ENCODE measurements at regions not wholly inside any gene's neighbourhood (a gene's known extent, or its start where the extent isn't known, plus 50 kb on each side); places are given as distances from the start of the nearest gene placed in this dataset.
A peak's percentile ranks its signal among the peaks of the same experiment; 100 is the strongest.
"Not testable (repeated sequence)": the region's sequence is repeated elsewhere in the genome, so short reads cannot be mapped to it uniquely, and the experiment has no call there.

DNA sequence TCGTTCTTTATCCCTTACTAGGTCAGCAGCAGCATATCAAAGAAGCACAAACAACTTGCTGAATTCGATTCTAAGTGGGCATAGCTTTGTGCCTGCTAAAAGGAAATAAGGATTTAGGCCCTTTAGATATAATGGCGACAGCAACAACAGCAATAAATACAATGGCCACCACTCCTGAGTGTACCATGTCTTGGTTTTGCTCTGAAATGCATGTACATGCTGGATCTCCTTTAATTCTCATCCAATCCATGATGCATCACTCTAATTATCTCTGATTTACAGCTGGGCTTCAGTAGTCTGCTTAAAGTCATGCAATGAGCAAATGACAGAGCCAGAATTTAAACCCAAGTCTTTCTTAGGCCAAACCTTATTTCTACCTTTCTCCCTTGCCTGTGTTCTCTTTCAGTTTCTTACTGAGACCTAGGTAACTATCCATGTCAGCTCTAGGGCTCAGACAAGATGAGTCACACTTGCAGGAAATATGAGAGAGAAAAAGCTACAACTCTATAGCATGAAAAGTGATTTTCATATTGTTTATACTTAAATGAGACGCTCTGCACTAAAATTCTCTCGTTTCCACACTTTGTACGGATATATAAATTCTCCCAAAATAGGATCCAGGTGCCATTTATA lies 111.8 kb downstream of the HMHB1 start:
- H3K4me1 ChIP-seq (ENCODE audit: control insufficient read depth in 2 of 3, insufficient read depth in 2 of 3, low read depth in 1 of 3, low read length in 3 of 3) = no peaks in the 10 kb centered on the region
- H3K9ac ChIP-seq (ENCODE audit: low read length in 3 of 3) = no peak overlapping the region
- no peak overlapping the region for H3K4me3 ChIP-seq (ENCODE audit: low read length in 3 of 3)
- H3K27me3 ChIP-seq (ENCODE audit: control insufficient read depth, insufficient read depth, low read length) = no peaks in the 10 kb centered on the region
- H3K36me3 ChIP-seq (ENCODE audit: control insufficient read depth in 2 of 3, insufficient read depth in 3 of 3, low read length in 3 of 3) = no peaks in the 10 kb centered on the region
- TF ChIP-seq, protein P1, sequence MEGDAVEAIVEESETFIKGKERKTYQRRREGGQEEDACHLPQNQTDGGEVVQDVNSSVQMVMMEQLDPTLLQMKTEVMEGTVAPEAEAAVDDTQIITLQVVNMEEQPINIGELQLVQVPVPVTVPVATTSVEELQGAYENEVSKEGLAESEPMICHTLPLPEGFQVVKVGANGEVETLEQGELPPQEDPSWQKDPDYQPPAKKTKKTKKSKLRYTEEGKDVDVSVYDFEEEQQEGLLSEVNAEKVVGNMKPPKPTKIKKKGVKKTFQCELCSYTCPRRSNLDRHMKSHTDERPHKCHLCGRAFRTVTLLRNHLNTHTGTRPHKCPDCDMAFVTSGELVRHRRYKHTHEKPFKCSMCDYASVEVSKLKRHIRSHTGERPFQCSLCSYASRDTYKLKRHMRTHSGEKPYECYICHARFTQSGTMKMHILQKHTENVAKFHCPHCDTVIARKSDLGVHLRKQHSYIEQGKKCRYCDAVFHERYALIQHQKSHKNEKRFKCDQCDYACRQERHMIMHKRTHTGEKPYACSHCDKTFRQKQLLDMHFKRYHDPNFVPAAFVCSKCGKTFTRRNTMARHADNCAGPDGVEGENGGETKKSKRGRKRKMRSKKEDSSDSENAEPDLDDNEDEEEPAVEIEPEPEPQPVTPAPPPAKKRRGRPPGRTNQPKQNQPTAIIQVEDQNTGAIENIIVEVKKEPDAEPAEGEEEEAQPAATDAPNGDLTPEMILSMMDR (IDR thresholded peaks at IDR 0.05; ENCODE audit: borderline replicate concordance, extremely low read depth, insufficient read depth) = no peak
- FAIRE-seq (no peak), DNase-seq (no peak)
- H3K27ac ChIP-seq (ENCODE audit: low read depth in 2 of 2, low read length in 2 of 2) = no peak overlapping the region
- H3K9me3 ChIP-seq (ENCODE audit: control insufficient read depth in 2 of 3, insufficient read depth in 1 of 3, low read length in 3 of 3) = no peaks in the 10 kb centered on the region
- intact Hi-C loops (cut with DNase I) = no loop called here

DNA sequence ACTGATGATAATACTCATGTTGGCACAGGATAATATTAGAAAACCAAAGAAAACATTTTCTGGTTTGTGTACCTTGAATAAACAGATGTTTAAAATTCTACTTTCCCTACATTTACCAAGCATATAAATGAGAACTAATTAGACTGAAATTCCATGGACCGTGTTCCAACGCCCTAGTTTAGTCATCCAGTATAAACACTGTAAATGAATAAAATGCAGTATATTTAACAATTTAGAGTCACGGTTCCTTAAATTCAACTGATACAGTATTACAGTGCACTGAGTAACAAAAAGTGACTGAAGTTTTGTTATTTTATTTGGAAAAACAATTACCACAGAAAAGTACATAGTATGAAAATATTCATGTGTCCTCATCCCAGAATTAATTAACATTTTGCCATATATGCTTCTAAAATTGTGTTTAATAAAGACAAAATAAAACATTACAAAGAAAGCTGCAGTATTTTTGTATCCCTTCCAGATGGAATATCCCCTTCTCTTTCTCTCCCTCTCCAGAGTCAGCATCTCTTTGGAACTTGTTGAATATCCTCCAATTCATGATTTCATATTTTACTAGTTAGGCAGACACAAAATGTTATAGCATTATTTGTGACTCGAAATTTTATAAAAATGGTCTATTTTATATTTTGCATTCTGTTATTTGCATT lies 112.5 kb downstream of the HMHB1 start:
- Histone ChIP-seq H3K36me3 (ENCODE audit: control insufficient read depth in 2 of 3, insufficient read depth in 3 of 3, low read length in 3 of 3) (no peaks in the 10 kb centered on the region), H3K27ac (ENCODE audit: low read depth in 2 of 2, low read length in 2 of 2) (no peak overlapping the region), H3K4me1 (ENCODE audit: control insufficient read depth in 2 of 3, insufficient read depth in 2 of 3, low read depth in 1 of 3, low read length in 3 of 3) (no peaks in the 10 kb centered on the region), H3K9me3 (ENCODE audit: control insufficient read depth in 2 of 3, insufficient read depth in 1 of 3, low read length in 3 of 3) (no peaks in the 10 kb centered on the region), H3K4me3 (ENCODE audit: low read length in 3 of 3) (no peak overlapping the region), H3K9ac (ENCODE audit: low read length in 3 of 3) (no peak overlapping the region), H3K27me3 (ENCODE audit: control insufficient read depth, insufficient read depth, low read length) (no peaks in the 10 kb centered on the region)
- FAIRE-seq = no peak
- intact Hi-C loops (cut with DNase I) = no loop called here
- no peak for DNase-seq
- TF ChIP-seq, protein P1 (IDR thresholded peaks at IDR 0.05; ENCODE audit: borderline replicate concordance, extremely low read depth, insufficient read depth) = no peak

DNA sequence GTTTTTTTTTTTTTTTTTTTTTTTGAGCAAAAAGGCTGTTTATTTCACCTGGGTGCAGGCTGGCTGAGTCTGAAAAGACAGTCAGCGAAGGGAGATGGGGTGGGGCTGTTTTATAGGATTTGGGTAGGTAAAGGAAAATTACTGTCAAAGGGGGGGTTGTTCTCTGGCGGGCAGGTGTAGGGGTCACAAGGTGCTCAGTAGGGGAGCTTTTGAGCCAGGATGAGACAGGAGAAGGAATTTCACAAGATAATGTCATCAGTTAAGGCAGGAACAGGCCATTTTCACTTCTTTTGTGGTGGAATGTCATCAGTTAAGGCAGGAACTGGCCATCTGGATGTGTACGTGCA lies 113.0 kb downstream of the HMHB1 start:
- H3K36me3 ChIP-seq (ENCODE audit: control insufficient read depth in 2 of 3, insufficient read depth in 3 of 3, low read length in 3 of 3); H3K4me3 ChIP-seq (ENCODE audit: low read length in 3 of 3); H3K4me1 ChIP-seq (ENCODE audit: control insufficient read depth in 2 of 3, insufficient read depth in 2 of 3, low read depth in 1 of 3, low read length in 3 of 3); intact Hi-C loops (cut with DNase I); FAIRE-seq; H3K9me3 ChIP-seq (ENCODE audit: control insufficient read depth in 2 of 3, insufficient read depth in 1 of 3, low read length in 3 of 3); H3K27ac ChIP-seq (ENCODE audit: low read depth in 2 of 2, low read length in 2 of 2); H3K9ac ChIP-seq (ENCODE audit: low read length in 3 of 3); DNase-seq; H3K27me3 ChIP-seq (ENCODE audit: control insufficient read depth, insufficient read depth, low read length): not testable (repeated sequence)

DNA sequence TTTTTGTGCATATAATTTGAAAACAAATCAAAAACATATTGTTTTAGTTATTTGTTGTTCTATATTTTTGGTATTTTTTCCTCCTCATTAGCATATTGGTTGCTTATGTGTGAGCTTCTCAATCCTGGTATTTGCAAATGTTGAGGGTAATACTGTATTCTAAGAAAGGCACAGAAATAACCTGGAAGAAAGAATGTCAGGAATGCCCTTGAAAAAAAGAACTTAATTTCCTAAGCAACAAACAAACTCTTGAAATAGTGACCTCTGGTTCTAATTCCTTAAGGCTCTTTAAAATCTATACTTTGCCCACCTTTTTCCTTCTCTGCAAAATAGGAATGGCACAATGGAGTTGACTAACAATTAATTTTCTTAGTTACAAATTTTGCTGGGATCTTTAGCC lies 117.5 kb downstream of the HMHB1 start:
- FAIRE-seq = no peak
- TF ChIP-seq, protein P1 (IDR thresholded peaks at IDR 0.05; ENCODE audit: borderline replicate concordance, extremely low read depth, insufficient read depth) = no peak
- Histone ChIP-seq H3K27ac (ENCODE audit: low read depth in 2 of 2, low read length in 2 of 2) (no peak overlapping the region), H3K36me3 (ENCODE audit: control insufficient read depth in 2 of 3, insufficient read depth in 3 of 3, low read length in 3 of 3) (no peaks in the 10 kb centered on the region), H3K4me3 (ENCODE audit: low read length in 3 of 3) (no peak overlapping the region), H3K27me3 (ENCODE audit: control insufficient read depth, insufficient read depth, low read length) (no peaks in the 10 kb centered on the region), H3K9me3 (ENCODE audit: control insufficient read depth in 2 of 3, insufficient read depth in 1 of 3, low read length in 3 of 3) (no peaks in the 10 kb centered on the region), H3K4me1 (ENCODE audit: control insufficient read depth in 2 of 3, insufficient read depth in 2 of 3, low read depth in 1 of 3, low read length in 3 of 3) (no peaks in the 10 kb centered on the region), H3K9ac (ENCODE audit: low read length in 3 of 3) (no peak overlapping the region)
- intact Hi-C loops (cut with DNase I) = no loop called here
- DNase-seq = peak in 1 of 5 donors; percentile 5
